Fibroblast of lung (primary cell): ENCODE measurements at regions not wholly inside any gene's neighbourhood (a gene's known extent, or its start where the extent isn't known, plus 50 kb on each side); places are given as distances from the start of the nearest gene placed in this dataset.

Experiments
- EZH2 ChIP-seq: IDR thresholded peaks from 2 replicates; pipeline ENCODE4 v1.5.1; 2012; ENCODE audit warnings: low read length, control low read depth, mild to moderate bottlenecking; ENCODE audit errors: missing control alignments
- TF ChIP-seq, protein P1 (sequence below), 2 donors: IDR thresholded peaks in 1 of 2; conservative IDR thresholded peaks in 1 of 2; 1 replicate in 1 of 2; 2 replicates in 1 of 2; pipeline ENCODE4 v1.5.1; 2011 to 2012; ENCODE audit warnings: low read length in 2 of 2, control low read depth in 1 of 2, inconsistent platforms in 1 of 2, low read depth in 1 of 2, mild to moderate bottlenecking in 1 of 2

DNA sequence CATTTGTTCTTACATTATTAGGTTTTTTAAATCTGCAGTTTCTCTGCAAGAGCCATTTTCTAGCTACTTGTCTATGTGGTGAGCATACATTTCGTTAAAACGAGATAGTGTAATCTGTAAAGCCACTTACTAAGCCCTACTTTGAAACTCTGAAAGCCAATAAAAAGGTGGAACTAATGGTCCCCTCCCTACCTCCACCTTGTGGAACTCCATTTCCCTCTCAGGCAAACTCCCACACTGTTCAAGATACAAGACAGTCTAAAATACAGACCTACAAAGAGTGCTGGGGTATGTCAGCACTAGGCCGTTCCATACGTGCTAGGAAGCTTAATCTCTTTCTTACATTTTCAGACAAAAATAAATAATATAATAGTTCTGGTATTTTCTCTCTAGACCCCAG, 74.1 kb downstream of the DUSP6 start:
- TF ChIP-seq, protein P1, sequence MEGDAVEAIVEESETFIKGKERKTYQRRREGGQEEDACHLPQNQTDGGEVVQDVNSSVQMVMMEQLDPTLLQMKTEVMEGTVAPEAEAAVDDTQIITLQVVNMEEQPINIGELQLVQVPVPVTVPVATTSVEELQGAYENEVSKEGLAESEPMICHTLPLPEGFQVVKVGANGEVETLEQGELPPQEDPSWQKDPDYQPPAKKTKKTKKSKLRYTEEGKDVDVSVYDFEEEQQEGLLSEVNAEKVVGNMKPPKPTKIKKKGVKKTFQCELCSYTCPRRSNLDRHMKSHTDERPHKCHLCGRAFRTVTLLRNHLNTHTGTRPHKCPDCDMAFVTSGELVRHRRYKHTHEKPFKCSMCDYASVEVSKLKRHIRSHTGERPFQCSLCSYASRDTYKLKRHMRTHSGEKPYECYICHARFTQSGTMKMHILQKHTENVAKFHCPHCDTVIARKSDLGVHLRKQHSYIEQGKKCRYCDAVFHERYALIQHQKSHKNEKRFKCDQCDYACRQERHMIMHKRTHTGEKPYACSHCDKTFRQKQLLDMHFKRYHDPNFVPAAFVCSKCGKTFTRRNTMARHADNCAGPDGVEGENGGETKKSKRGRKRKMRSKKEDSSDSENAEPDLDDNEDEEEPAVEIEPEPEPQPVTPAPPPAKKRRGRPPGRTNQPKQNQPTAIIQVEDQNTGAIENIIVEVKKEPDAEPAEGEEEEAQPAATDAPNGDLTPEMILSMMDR (conservative IDR thresholded peaks at IDR 0.05 in 1 of 2, IDR thresholded peaks at IDR 0.05 in 1 of 2; ENCODE audit: low read depth in 1 of 2, low read length in 2 of 2), result no peak
- TF ChIP-seq EZH2, result no peak
